Activated CD8-positive, alpha-beta T cell treated with anti-CD3 and anti-CD28 coated beads for 36 hours (primary cell): ENCODE measurements at regions not wholly inside any gene's neighbourhood (a gene's known extent, or its start where the extent isn't known, plus 50 kb on each side); places are given as distances from the start of the nearest gene placed in this dataset.

Experiments used
- ATAC-seq: fragments of 200-7000 bp; cut with Tn5 transposase; one replicate; pipeline ENCODE4 v1.10.0; 2021; ENCODE audit warnings: mild to moderate bottlenecking, moderate library complexity
- CTCF ChIA-PET: fragments of 350-600 bp; sonication (Branson Sonifier 250); formaldehyde crosslinking; loops from one replicate; lab custom pipeline; 2021; ENCODE audit warnings: antibody characterized with exemption; lab: Charles Lee
- POLR2A ChIA-PET: fragments of 350-600 bp; sonication (Branson Sonifier 250); formaldehyde crosslinking; loops from one replicate; lab custom pipeline; 2021; ENCODE audit warnings: antibody characterized with exemption; lab: Charles Lee
- DNase-seq: peaks from one replicate; pipeline ENCODE4 v3.0.0-alpha.2; 2020
- H3K27ac Mint-ChIP-seq: one replicate; pipeline ENCODE4 v1.8.0; 2021; ENCODE audit warnings: mild to moderate bottlenecking, mixed read lengths
- H3K27me3 Mint-ChIP-seq: one replicate; pipeline ENCODE4 v1.8.0; 2021; ENCODE audit warnings: mixed read lengths
- H3K36me3 Mint-ChIP-seq: one replicate; pipeline ENCODE4 v1.8.0; 2021; ENCODE audit warnings: low read depth, mixed read lengths
- H3K4me1 Mint-ChIP-seq: one replicate; pipeline ENCODE4 v1.8.0; 2021; ENCODE audit warnings: low read depth, mixed read lengths
- H3K4me3 Mint-ChIP-seq: one replicate; pipeline ENCODE4 v1.8.0; 2021; ENCODE audit warnings: mild to moderate bottlenecking, moderate library complexity, mixed read lengths
- H3K9me3 Mint-ChIP-seq: one replicate; pipeline ENCODE4 v1.8.0; 2021; ENCODE audit warnings: mixed read lengths
- CTCF ChIP-seq: fragments of 200-600 bp; IDR thresholded peaks from one replicate; pipeline ENCODE4 v1.8.0; 2022; ENCODE audit warnings: antibody characterized with exemption, mild to moderate bottlenecking
- intact Hi-C: fragments of 100-400 bp; cut with micrococcal nuclease; formaldehyde crosslinking; loops from one replicate; pipeline ENCODE4 v1.10.0; 2022

GRCh38 chr18:22765896-22766295 lies 167.2 kb upstream of the RBBP8 start:
- no peak for TF ChIP-seq CTCF
- H3K4me3 Mint-ChIP-seq = no peak overlapping the region
- POLR2A ChIA-PET = no interaction called here
- DNase-seq = no peak
- CTCF ChIA-PET = interaction anchor here (1.5 kb wide), 1 partner anchor 33 kb away, joined by 3 read pairs; no protein-coding TSS in a partner anchor
- no peak for ATAC-seq
- peaks cover 7% of the 10 kb centered on the region for H3K9me3 Mint-ChIP-seq
- intact Hi-C loops = no loop called here
- no peaks in the 10 kb centered on the region for H3K36me3 Mint-ChIP-seq
- no peaks in the 10 kb centered on the region for H3K4me1 Mint-ChIP-seq
- peaks cover 23% of the 10 kb centered on the region for H3K27me3 Mint-ChIP-seq
- H3K27ac Mint-ChIP-seq = no peak overlapping the region

GRCh38 chr18:22767653-22768052 lies 165.5 kb upstream of the RBBP8 start:
- intact Hi-C loops = no loop called here
- Mint-ChIP-seq H3K4me3 (no peak overlapping the region), H3K4me1 (no peaks in the 10 kb centered on the region), H3K36me3 (no peaks in the 10 kb centered on the region), H3K27me3 (peaks cover 13% of the 10 kb centered on the region), H3K9me3 (peaks cover 3% of the 10 kb centered on the region), H3K27ac (no peak overlapping the region)
- ChIA-PET POLR2A (no interaction called here), CTCF (no interaction called here)
- no peak for TF ChIP-seq CTCF
- ATAC-seq (no peak), DNase-seq (no peak)

GRCh38 chr18:22773944-22774343 lies 159.2 kb upstream of the RBBP8 start:
- intact Hi-C loops = no loop called here
- H3K9me3 Mint-ChIP-seq = no peaks in the 10 kb centered on the region
- POLR2A ChIA-PET = no interaction called here
- CTCF ChIA-PET = no interaction called here
- H3K4me3 Mint-ChIP-seq = no peak overlapping the region
- TF ChIP-seq CTCF = no peak
- H3K36me3 Mint-ChIP-seq = no peaks in the 10 kb centered on the region
- DNase-seq (no peak), ATAC-seq (no peak)
- no peaks in the 10 kb centered on the region for H3K4me1 Mint-ChIP-seq
- H3K27me3 Mint-ChIP-seq = peaks cover 5% of the 10 kb centered on the region
- H3K27ac Mint-ChIP-seq = no peak overlapping the region

GRCh38 chr18:22778996-22779395 lies 154.1 kb upstream of the RBBP8 start:
- DNase-seq (no peak), ATAC-seq (no peak)
- ChIA-PET POLR2A (no interaction called here), CTCF (interaction anchor here (0.9 kb wide), 1 partner anchor 20 kb away, joined by 3 read pairs; no protein-coding TSS in a partner anchor)
- H3K27me3 Mint-ChIP-seq = peaks cover 7% of the 10 kb centered on the region
- H3K36me3 Mint-ChIP-seq = no peaks in the 10 kb centered on the region
- no peaks in the 10 kb centered on the region for H3K4me1 Mint-ChIP-seq
- intact Hi-C loops = no loop called here
- no peak for TF ChIP-seq CTCF
- H3K4me3 Mint-ChIP-seq = no peak overlapping the region
- no peaks in the 10 kb centered on the region for H3K9me3 Mint-ChIP-seq
- no peak overlapping the region for H3K27ac Mint-ChIP-seq

- Mint-ChIP-seq H3K27me3 (peaks cover 12% of the 10 kb centered on the region), H3K9me3 (no peaks in the 10 kb centered on the region), H3K27ac (no peak overlapping the region), H3K36me3 (no peaks in the 10 kb centered on the region), H3K4me1 (no peaks in the 10 kb centered on the region), H3K4me3 (no peak overlapping the region)
- POLR2A ChIA-PET = no interaction called here
- no peak for ATAC-seq
- intact Hi-C loops = no loop called here
- no peak for DNase-seq
- CTCF ChIA-PET = no interaction called here
- no peak for TF ChIP-seq CTCF
Observed at GRCh38 chr18:22783245-22783644, 149.9 kb upstream of the RBBP8 start.
